Ectodermal cell (in vitro differentiated cells): ENCODE measurements at regions not wholly inside any gene's neighbourhood (a gene's known extent, or its start where the extent isn't known, plus 50 kb on each side); places are given as distances from the start of the nearest gene placed in this dataset.

Experiments used
- H3K27ac ChIP-seq: 2 replicates; pipeline ENCODE4 v1.7.0; 2013; ENCODE audit warnings: mild to moderate bottlenecking, low read depth, low read length; ENCODE audit not compliant: insufficient read depth, poor library complexity, severe bottlenecking
- H3K27me3 ChIP-seq: 2 replicates; pipeline ENCODE4 v1.7.0; 2013; ENCODE audit warnings: mild to moderate bottlenecking, low read length; ENCODE audit not compliant: insufficient read depth, control insufficient read depth, poor library complexity, severe bottlenecking
- H3K36me3 ChIP-seq: one replicate; pipeline ENCODE4 v1.7.0; 2013; ENCODE audit warnings: low read length; ENCODE audit not compliant: control insufficient read depth, insufficient read depth
- H3K4me1 ChIP-seq: one replicate; pipeline ENCODE4 v1.7.0; 2013; ENCODE audit warnings: low read length; ENCODE audit not compliant: control insufficient read depth, insufficient read depth
- H3K4me3 ChIP-seq: 2 replicates; pipeline ENCODE4 v1.7.0; 2013; ENCODE audit warnings: low read depth, low read length, control low read depth; ENCODE audit not compliant: insufficient read depth
- H3K9me3 ChIP-seq: 2 replicates; pipeline ENCODE4 v1.7.0; 2013; ENCODE audit warnings: mild to moderate bottlenecking, low read length, moderate library complexity; ENCODE audit not compliant: control insufficient read depth
- WGBS, 2 experiments: methylation state at CpG; one replicate each; pipeline ENCODE4 v1.1.7; 2013; ENCODE audit warnings: missing lambda C conversion rate in 2 of 2; 5-methylcytosine and 5-hydroxymethylcytosine counted together

DNA sequence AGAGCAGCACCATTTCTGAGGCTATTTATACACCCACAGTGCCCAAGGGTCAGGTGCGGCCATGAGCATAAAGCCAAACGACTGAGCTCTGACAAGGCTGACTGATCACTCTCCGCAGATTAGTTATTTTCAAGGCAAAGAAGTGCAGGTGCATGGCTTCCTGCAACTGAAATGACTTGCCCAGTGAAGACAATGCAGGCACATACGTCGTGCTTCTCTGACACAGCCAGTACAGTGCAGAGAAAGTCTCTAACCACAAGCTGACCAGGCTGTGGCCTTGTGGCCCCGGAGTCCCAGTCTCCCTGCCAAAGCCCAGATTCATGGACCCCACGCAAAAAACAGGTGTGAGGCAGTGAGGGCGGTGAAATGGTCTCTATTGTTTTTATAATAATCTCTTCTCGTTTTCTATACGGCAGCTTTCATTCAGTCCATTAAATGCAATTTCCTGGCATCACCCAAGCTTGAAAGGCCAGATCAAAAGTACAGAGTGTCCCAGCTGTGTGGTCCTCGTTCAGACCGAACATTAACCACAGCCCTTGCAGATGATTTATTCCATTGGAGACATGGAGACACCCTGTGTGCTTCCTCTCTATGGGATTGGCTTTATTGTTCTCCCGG, 447.0 kb upstream of the ID2 start:
- H3K4me1 ChIP-seq, result peaks cover 5% of the 10 kb centered on the region
- no peaks in the 10 kb centered on the region for H3K27me3 ChIP-seq
- 89 to 91% methylated on average over 13 of the region's 13 CpGs for WGBS, 2 experiments
- H3K9me3 ChIP-seq, result no peaks in the 10 kb centered on the region
- H3K27ac ChIP-seq, result no peak overlapping the region
- no peak overlapping the region for H3K4me3 ChIP-seq
- H3K36me3 ChIP-seq, result no peaks in the 10 kb centered on the region

DNA sequence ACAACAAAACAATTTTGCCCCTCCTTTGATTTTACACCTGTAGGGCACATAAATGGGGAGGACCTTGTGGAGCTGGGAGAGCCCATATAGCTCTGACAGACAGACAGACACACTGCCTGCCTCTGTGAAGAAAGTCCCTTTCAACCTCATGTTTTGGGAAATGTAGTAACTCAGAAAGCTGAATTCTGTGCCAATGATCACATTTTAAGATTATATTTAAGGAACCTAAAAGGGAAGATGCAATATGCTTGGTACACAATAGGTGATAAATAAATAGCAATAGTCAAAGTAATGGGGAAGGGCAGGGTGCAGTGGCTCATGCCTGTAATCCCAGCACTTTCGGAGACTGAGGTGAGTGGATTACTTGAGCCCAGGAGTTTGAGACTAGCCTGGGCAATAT, 446.4 kb upstream of the ID2 start:
- whole genome bisulfite sequencing, 2 experiments, result 95% methylated on average over 1 of the region's 1 CpG
- Histone ChIP-seq H3K36me3 (no peaks in the 10 kb centered on the region), H3K9me3 (no peaks in the 10 kb centered on the region), H3K4me1 (peaks cover 10% of the 10 kb centered on the region), H3K27ac (no peak overlapping the region), H3K27me3 (no peaks in the 10 kb centered on the region), H3K4me3 (no peak overlapping the region)

DNA sequence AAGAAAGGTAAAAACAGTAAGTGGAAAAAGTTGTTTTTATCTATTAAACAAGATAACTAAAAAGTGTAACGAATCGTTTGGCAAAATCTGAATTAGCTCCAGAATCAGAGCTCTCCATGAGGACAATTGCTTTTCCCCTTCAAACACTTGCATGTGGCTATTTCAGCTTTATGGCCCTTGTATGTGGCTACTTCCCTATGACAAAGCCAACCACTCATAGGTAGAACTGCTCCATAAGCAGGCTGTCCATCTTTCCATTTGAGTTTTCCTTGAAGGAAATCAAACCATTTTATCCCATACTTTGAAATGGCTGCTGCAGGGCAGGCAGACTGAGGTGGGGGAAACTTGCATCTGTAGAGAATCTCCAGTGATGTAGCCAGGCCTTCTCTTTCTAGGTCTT, 445.5 kb upstream of the ID2 start:
- no peak overlapping the region for H3K4me3 ChIP-seq
- H3K36me3 ChIP-seq, result no peaks in the 10 kb centered on the region
- no peaks in the 10 kb centered on the region for H3K9me3 ChIP-seq
- peaks cover 11% of the 10 kb centered on the region for H3K4me1 ChIP-seq
- H3K27me3 ChIP-seq, result no peaks in the 10 kb centered on the region
- WGBS, 2 experiments, result 95 to 100% methylated on average over 2 of the region's 2 CpGs
- H3K27ac ChIP-seq, result no peak overlapping the region

DNA sequence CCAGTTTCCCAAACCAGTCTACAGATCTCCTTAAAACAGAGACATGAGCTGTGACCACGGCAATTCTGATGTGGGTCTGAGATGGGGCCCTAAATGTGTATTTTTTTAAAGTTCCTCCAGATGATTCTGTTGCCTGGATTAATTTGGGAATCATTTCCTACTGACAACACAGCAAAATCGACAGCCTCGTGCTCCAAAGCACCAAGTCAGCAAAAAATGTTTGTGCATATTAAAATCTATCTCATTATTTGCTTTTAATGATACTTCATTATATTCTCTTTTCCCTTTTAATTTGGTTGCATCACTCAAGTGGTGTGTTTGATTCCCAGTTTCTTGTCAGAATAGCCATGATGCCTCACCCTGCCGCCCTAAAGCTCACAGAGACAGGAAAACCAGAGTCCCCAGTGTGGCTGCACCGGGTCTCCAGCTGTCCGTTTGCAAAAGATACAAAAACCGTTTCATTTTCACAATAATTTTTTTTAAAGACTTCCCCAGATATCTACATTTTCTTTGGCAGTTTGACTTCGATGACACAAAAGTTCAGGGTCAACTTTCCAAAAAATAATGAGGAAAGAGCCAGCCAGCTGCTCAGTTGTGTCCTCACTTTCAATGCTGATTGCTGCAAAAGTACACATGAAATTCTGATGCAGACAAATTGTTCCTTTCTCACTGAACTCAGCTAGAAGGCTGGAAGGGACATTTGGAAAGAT, 443.2 kb upstream of the ID2 start:
- Histone ChIP-seq H3K36me3 (peaks cover 2% of the 10 kb centered on the region), H3K4me3 (no peak overlapping the region), H3K27ac (no peak overlapping the region), H3K9me3 (no peaks in the 10 kb centered on the region), H3K27me3 (no peaks in the 10 kb centered on the region), H3K4me1 (peaks cover 11% of the 10 kb centered on the region)
- WGBS, 2 experiments, result 83 to 87% methylated on average over 7 to 8 of the region's 8 CpGs

DNA sequence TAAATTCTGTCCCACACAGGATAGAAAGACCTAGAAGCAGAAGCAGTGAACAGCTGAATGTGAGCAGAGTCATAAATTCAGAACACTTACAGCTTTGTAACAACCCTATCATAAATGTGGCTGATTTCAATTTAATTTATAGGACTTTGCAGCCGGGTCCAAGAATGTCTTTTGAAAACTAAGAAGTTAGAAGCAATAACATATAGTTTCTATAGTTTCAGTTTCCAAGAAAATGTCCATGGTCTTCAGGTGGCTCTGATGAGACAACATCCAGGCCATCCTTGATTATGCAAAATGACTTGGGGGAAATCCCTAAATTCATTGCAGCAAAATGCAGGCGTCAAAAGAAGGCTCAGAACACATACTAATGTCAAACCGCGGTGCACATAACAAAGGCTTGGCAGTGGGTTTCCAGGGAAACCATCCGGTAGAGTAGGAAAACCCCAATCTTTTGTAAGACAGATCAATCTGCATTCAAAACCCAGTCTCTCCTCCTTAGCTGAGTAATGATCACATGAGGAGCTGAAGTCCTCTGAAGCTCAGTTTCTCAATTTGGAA, 442.2 kb upstream of the ID2 start:
- Histone ChIP-seq H3K27me3 (no peaks in the 10 kb centered on the region), H3K27ac (no peak overlapping the region), H3K9me3 (no peaks in the 10 kb centered on the region), H3K36me3 (peaks cover 2% of the 10 kb centered on the region), H3K4me1 (peaks cover 11% of the 10 kb centered on the region), H3K4me3 (no peak overlapping the region)
- 1 to 14% methylated on average over 4 to 5 of the region's 5 CpGs for WGBS, 2 experiments

DNA sequence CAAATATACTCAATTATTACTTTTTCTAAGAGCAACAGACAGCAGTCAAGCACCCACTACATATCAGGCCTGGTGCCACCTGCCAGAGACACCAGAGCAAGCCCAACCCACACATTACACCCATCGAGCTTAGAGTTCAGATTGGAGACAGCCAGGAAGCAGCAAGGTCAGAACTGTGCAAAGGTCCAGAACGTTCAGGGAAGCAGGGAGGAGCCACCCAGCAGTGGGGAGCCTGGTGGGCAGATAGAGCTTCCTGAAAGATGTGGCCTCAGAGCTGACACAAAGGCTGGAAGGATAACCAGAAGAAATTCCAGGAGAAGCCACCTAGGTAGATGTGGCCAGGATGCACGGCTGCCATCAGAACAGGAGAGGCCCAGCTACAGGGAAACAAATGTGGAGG, 440.5 kb upstream of the ID2 start:
- 86 to 89% methylated on average over 3 of the region's 3 CpGs for WGBS, 2 experiments
- Histone ChIP-seq H3K36me3 (peaks cover 2% of the 10 kb centered on the region), H3K9me3 (no peaks in the 10 kb centered on the region), H3K4me1 (peaks cover 11% of the 10 kb centered on the region), H3K27me3 (no peaks in the 10 kb centered on the region), H3K4me3 (no peak overlapping the region), H3K27ac (no peak overlapping the region)

DNA sequence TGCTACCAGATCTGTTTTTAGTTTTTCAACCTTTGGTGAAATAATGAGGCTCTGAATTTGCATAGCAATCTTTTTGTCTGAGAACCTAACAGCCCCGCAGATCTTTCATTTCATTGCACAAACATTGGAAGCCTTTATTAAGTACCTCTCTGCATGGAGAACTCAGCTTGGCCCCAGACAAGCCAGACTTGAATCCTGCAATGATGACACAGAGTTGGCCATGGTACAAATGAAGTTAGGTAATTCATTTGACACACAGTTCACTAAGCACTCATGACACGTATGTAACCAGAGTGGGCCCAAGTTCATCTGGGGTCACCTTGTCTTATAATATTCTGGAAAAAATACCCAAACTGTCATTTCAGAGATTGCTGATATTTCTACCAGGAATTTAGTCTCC, 439.1 kb upstream of the ID2 start:
- no peaks in the 10 kb centered on the region for H3K9me3 ChIP-seq
- H3K36me3 ChIP-seq, result peaks cover 2% of the 10 kb centered on the region
- H3K27me3 ChIP-seq, result no peaks in the 10 kb centered on the region
- WGBS, 2 experiments, result 95 to 100% methylated on average over 2 of the region's 2 CpGs
- no peak overlapping the region for H3K27ac ChIP-seq
- H3K4me1 ChIP-seq, result peaks cover 11% of the 10 kb centered on the region
- H3K4me3 ChIP-seq, result no peak overlapping the region

DNA sequence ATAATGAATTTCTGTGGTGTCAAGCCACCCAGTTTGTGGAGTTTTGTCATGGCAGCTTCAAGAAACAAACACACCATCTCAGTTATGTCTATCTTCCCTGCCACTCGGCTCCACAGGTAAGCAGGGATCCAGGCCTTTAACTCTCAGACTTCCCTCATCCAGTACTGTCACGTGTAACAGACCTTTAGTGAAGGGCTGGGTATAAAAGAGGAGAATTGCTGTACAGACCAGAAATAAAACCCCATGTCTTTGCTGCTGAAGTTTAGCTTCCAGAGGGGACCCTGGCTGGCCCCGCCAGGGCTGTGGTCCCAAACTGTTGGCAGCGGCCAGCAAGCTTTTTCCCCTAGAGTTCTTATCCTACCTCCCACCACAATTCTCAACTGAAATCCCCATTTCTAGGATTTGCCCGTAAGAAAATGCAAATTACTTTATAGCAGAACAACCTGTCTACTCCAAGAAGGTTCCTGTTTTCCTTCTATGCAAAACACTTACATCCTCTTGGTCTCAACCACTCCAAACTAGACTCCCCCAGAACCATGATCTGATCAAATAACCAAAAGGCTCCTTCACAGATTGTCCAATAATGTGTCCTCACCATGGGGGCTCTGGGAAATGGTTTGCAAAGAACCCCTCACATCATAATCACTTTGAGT, 438.0 kb upstream of the ID2 start:
- Histone ChIP-seq H3K27me3 (no peaks in the 10 kb centered on the region), H3K27ac (no peak overlapping the region), H3K36me3 (peaks cover 2% of the 10 kb centered on the region), H3K9me3 (no peaks in the 10 kb centered on the region), H3K4me3 (no peak overlapping the region), H3K4me1 (peaks cover 9% of the 10 kb centered on the region)
- WGBS, 2 experiments, result 95% methylated on average over 5 of the region's 5 CpGs

DNA sequence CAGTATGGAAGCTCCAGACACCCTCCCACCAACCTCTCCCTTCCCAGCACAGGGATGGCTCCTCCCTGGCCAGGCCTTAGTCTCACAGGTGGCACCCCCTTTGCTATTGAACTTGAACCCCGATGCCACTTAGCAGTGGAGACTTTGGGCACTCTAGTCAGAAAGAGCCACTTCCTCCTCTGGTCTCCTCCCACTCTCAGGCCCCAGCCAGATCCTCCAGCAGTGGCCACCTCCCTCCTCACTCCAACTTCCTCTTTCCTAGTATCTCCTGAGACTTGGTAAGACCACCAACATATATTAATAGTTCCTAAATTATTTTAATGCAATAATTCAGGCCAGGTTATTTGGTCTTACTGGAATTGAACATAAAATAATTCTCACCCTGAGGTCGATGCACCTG, 437.2 kb upstream of the ID2 start:
- 90 to 95% methylated on average over 2 of the region's 2 CpGs for WGBS, 2 experiments
- Histone ChIP-seq H3K4me3 (no peak overlapping the region), H3K27ac (no peak overlapping the region), H3K9me3 (no peaks in the 10 kb centered on the region), H3K27me3 (no peaks in the 10 kb centered on the region), H3K4me1 (peaks cover 7% of the 10 kb centered on the region), H3K36me3 (peaks cover 2% of the 10 kb centered on the region)

DNA sequence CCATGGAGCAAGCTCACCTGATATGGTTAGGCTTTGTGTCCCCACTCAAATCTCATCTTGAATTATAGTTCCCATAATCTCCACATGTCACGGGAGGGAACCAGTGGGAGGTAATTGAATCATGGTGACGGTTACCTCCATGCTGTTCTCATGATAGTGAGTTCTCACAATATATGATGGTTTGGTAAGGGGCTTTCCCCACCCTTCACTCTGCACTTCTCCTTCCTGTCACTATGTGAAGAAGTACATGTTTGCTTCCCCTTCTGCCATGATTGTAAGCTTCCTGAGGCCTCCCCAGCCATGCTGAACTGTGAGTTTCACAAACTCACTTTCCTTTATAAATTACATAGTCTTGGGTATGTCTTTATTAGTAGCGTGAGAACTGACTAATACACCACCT, 435.7 kb upstream of the ID2 start:
- H3K27ac ChIP-seq, result no peak overlapping the region
- H3K9me3 ChIP-seq, result no peaks in the 10 kb centered on the region
- peaks cover 2% of the 10 kb centered on the region for H3K36me3 ChIP-seq
- no peak overlapping the region for H3K4me3 ChIP-seq
- H3K4me1 ChIP-seq, result no peaks in the 10 kb centered on the region
- WGBS, 2 experiments, result 83 to 98% methylated on average over 2 to 3 of the region's 3 CpGs
- no peaks in the 10 kb centered on the region for H3K27me3 ChIP-seq
